T-helper 2 cell treated with Interferon-gamma antibody and Interleukin-4, amounts not matched to agents 100 ng/mL and 5 ng/mL, for 36 hours (primary cell): ENCODE measurements at regions not wholly inside any gene's neighbourhood (a gene's known extent, or its start where the extent isn't known, plus 50 kb on each side); places are given as distances from the start of the nearest gene placed in this dataset.

Source experiments
- intact Hi-C: fragments of 100-400 bp; cut with micrococcal nuclease; formaldehyde crosslinking; loops from one replicate; pipeline ENCODE4 v1.15.1; 2023

DNA sequence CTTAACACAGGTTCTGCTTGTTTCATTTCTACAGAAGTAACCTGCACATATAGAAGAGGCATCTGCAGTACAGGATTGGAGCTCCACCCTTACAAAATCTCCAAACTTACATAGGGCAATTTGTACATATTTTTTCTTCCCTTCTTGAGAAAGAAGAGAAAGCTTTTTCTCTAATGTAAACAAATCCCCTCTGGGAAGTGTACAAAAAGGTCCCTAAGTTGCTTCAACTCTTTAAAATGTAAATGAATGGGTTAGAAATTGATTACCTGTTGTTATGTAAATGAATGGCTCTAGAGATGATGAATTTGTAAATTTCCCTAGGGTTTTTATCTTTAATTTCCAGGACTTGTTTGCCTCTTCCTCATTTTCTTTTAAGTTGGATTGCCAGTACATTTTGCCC, 1183.7 kb downstream of the MRPL39 start:
- intact Hi-C loops = no loop called here

GRCh38 chr21:24420689-24421088, 1186.6 kb downstream of the MRPL39 start:
- intact Hi-C loops = no loop called here

GRCh38 chr21:24419641-24420040, 1187.6 kb downstream of the MRPL39 start:
- intact Hi-C loops = loop anchor here (2.0 kb wide), 1 partner anchor 95 kb away; no protein-coding TSS in a partner anchor

DNA sequence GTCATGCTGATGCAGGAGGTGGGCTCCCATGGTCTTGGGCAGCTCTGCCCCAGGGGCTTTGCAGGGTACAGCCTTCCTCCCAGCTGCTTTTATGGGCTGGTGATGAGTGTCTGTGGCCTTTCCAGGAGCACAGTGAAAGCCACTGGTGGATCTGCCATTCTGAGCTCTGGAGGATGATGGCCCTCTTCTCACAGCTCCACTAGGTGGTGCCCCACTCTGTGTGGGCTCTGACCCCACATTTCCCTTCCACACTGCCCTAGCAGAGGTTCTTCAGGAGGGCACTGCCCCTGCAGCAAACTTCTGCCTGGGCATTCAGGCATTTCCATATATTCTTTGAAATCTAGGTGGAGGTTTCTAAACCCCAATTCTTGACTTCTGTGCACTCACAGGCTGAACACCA, 1188.6 kb downstream of the MRPL39 start:
- intact Hi-C loops = loop anchor here (2.0 kb wide), 1 partner anchor 96 kb away; no protein-coding TSS in a partner anchor

DNA sequence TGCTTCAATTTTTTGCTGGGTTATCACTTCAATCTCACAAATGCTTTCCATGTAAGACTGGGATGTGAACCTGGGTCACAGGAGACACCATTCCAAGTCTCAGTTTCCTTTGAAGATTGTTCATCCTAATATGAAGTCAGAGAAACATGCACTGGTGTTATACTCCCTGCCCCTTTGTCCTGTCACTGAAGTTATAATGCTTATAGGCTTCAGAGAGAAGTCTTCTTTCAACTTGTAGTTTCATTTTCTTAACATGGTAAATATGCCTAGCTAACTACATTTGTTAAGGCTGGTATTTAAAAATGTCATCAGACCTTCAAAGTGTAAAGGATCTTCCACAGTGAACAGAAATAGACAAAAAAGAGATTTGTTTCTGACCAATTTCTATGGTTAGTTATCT, 1195.9 kb downstream of the MRPL39 start:
- intact Hi-C loops = no loop called here

GRCh38 chr21:24403221-24403620, 1204.1 kb downstream of the MRPL39 start:
- intact Hi-C loops = no loop called here

DNA sequence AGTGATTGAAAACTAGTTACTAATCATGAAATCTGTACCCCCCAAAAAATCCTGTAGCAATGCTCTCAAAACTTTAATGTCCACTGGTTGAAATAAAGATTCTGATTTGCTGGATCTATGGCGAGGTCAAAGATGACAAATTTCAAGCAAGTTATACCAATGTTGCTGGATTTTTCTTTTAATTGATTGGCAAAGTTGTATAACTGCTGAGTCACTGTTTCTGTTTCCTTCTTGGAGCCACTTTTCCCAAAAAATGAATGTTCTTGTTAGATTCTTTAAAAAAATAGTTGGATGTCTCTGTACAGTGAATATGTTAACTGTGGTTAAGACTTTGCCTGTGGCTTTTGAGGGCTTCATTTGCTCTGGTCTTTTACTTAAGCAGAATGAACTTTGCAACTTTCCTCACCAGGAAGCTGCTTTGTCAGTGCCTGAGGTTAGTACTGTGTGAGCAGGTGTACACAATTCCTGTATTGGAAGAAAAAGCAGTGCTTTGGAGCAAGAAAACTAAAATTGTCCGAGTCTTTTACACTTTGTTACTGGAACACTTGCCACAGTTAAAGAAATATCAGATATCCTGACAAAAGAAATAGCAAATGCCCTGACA, 1211.9 kb downstream of the MRPL39 start:
- intact Hi-C loops = no loop called here

GRCh38 chr21:24375201-24375600, 1232.1 kb downstream of the MRPL39 start:
- intact Hi-C loops = loop anchor here (1.0 to 10.0 kb wide), 2 partner anchors 139 to 1010 kb away; no protein-coding TSS in a partner anchor

DNA sequence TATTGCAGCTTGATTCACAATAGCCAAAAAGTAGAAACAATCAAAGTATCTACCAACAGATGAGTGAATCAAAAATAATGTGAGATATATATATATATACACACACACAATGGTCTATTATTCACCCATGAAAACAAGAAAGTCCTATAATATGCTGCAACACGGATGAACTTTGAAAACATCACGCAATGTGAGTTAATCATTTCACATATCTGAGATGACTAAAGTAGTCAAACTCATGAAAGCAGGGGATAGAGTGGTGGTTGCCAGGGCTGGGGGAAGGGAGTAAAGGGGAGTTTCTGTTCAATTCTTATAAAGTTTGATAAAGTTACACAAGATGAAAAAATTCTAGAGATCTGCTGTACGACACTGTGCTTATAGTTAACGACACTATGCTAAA, 1234.8 kb downstream of the MRPL39 start:
- intact Hi-C loops = loop anchor here (10.0 kb wide), 1 partner anchor 1012 kb away; no protein-coding TSS in a partner anchor

DNA sequence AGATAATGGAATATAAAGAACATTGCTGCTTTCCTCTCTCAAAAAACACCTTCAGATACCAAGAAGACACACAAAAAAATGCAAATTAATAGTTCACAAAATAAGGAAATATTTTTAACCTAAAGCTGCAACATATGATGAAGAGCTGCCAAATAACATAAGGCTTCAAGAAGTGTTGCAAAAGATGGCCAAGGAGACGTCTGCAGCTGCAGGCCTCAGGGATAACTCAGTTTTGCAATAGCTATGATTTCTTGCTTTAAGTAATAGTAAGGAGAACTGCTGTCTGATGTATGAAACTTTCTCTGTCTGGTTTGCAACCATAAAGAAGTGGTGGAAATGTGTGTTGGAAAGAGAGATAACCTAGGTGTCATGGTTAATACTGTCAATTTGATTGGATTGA, 1237.5 kb downstream of the MRPL39 start:
- intact Hi-C loops = loop anchor here (10.0 kb wide), 1 partner anchor 1015 kb away; no protein-coding TSS in a partner anchor

- intact Hi-C loops = no loop called here
These were observed 1238.0 kb downstream of the MRPL39 start for GRCh38 chr21:24369278-24369677.

- intact Hi-C loops = no loop called here
These were observed 1239.3 kb downstream of the MRPL39 start for GRCh38 chr21:24367936-24368335.

DNA sequence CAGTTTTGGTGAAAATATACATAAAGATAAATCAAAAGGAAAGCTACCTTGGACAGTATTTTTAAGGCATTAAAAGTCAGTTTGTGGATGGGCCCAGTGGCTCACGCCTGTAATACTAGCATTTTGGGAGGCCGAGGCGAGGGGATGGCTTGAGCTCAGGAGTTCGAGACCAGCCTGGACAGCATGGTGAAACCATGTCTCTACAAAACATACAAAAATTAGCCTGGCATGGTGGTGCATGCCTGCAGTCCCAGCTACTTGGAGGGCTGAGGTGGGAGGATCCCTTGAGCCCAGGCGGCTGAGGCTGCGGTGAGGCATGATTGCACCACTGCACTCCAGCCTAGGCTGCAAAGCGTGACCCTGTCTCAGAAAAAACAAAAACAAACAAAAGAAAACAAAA, 1253.8 kb downstream of the MRPL39 start:
- intact Hi-C loops = no loop called here

GRCh38 chr21:24339406-24339805, 1267.9 kb downstream of the MRPL39 start:
- intact Hi-C loops = no loop called here

DNA sequence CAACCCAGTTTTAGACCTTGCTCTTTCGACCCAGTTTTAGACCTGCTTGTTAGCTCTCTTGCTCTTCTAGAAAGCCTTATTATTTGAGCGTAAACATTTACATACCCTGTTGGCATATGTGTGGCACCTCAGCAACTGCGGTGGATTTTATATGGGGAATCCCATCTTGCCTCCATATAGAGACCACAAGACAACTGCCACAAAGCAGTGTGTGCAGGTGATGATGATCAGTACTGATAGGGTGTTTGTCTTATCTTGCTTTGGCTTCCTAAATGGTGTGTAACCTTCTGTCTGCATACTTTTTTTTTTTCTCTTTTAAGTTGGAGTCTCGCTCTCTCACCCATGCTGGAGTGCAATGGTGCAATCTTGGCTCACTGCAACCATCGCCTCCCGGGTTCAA, 1270.8 kb downstream of the MRPL39 start:
- intact Hi-C loops = no loop called here

GRCh38 chr21:24323536-24323935, 1283.7 kb downstream of the MRPL39 start:
- intact Hi-C loops = no loop called here

DNA sequence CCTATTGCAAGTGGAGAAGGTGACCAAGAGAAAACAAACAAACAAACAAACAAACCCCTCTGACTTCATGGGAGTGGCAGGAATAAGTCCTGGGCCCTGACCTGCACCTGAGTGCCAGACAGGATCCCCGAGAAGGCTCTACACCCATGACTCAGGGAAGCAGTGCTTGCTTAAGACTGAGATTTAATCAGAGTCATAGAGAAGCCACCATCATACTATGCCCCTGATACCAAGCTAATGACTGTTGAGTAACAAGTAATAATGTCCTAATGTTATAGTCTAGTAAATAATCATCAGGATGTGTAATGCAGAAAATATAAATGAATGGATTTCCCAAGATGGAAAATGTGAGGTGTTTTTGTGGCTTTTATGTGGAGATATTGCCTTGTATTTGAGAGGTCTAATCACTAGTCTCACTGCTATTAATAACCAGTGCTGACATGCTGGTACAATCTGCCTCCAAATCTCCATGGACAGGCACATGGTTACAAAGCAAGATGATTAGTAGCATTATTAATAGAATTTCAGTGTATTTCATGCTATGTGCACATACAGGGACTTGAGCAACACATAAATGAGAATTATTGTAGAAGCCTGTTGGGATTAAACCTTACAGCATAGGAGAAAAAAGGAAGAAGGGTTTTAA, 1290.9 kb downstream of the MRPL39 start:
- intact Hi-C loops = no loop called here

- intact Hi-C loops = no loop called here
These were observed 1296.5 kb downstream of the MRPL39 start for GRCh38 chr21:24310788-24311187.

GRCh38 chr21:24308183-24308582, 1299.1 kb downstream of the MRPL39 start:
- intact Hi-C loops = no loop called here

GRCh38 chr21:24302400-24302799, 1304.9 kb downstream of the MRPL39 start:
- intact Hi-C loops = no loop called here

DNA sequence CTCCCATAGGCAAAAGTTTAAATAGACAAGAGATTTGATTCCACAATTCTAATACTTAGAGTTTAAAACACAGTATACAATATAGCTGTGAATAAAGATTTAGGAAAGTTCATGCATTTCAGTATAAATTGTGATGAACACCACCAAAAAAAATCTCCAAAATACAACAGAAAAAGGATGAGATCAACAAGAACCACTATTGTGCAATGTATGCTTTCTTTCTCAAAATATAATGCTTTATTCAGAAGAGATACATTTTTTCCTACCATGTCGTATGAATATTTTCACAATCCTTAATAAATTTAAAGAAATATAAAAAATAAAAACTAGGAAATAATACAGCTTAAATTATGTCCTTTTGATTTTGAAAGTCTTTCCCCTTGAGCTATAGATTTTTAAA, 1309.2 kb downstream of the MRPL39 start:
- intact Hi-C loops = no loop called here

DNA sequence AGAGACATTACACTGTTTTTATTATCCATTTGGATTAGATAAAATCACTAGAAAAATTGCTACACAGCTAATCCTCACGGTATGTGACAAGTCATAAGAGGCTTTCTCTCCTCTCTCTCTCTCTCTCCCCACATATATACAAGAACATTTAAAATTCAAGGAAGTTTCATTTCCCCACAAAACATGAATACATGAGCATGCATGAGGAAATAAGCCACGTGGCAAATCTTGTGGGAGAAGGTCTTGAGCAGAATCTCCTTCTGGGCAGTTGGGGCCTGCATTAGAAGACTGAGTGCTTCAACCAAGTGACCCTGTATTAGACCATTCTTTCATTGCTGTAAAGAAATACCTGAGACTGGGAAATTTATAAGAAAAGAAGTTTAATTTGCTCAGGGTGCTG, 1313.1 kb downstream of the MRPL39 start:
- intact Hi-C loops = no loop called here
